ENCODE measurements at regions not wholly inside any gene's neighbourhood (a gene's known extent, or its start where the extent isn't known, plus 50 kb on each side); places are given as distances from the start of the nearest gene placed in this dataset.

DNA sequence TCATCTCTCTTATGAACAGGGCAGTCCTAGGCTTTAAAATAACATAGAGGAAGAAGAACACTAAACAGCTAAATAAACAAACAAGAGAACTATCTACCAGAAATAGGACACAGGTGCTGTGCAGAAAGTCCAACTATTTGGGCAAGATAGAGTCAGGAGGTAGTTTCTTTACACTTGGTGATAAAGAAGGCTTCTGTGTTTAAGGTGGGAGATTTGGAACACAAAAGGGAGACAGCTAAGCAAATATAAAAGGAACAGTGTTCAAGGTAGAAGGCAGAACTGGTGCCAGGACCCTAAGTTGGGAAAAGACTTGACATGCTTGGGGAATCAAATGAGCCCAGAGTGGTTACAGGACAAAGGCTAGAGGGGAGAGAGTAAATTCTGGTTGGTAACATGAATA is 110.5 kb downstream of the MANEA start:
- H3K4me1 ChIP-seq (ENCODE audit: insufficient read depth, low read length), result no peaks in the 10 kb centered on the region
- no peak for DNase-seq (ENCODE audit: low read depth)
- Mint-ChIP-seq H3K4me3 (ENCODE audit: unreplicated experiment) (no peak overlapping the region), H3K9me3 (ENCODE audit: unreplicated experiment) (no peaks in the 10 kb centered on the region), H3K4me1 (ENCODE audit: low read depth, unreplicated experiment) (no peaks in the 10 kb centered on the region), H3K27ac (ENCODE audit: unreplicated experiment) (no peak overlapping the region), H3K27me3 (ENCODE audit: low read depth, unreplicated experiment) (no peaks in the 10 kb centered on the region), H3K36me3 (ENCODE audit: low read depth, unreplicated experiment) (no peaks in the 10 kb centered on the region)
- no peak overlapping the region for H3K4me3 ChIP-seq (ENCODE audit: insufficient read depth, low read depth, low read length)
- H3K79me2 ChIP-seq (ENCODE audit: insufficient read depth, low read length), result no peaks in the 10 kb centered on the region
- H3K9me3 ChIP-seq (ENCODE audit: insufficient read depth, low read depth, low read length), result no peaks in the 10 kb centered on the region
- TF ChIP-seq, protein P1, sequence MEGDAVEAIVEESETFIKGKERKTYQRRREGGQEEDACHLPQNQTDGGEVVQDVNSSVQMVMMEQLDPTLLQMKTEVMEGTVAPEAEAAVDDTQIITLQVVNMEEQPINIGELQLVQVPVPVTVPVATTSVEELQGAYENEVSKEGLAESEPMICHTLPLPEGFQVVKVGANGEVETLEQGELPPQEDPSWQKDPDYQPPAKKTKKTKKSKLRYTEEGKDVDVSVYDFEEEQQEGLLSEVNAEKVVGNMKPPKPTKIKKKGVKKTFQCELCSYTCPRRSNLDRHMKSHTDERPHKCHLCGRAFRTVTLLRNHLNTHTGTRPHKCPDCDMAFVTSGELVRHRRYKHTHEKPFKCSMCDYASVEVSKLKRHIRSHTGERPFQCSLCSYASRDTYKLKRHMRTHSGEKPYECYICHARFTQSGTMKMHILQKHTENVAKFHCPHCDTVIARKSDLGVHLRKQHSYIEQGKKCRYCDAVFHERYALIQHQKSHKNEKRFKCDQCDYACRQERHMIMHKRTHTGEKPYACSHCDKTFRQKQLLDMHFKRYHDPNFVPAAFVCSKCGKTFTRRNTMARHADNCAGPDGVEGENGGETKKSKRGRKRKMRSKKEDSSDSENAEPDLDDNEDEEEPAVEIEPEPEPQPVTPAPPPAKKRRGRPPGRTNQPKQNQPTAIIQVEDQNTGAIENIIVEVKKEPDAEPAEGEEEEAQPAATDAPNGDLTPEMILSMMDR (IDR thresholded peaks at IDR 0.05; ENCODE audit: insufficient read depth, low read depth, low read length), result no peak
- no peak for TF ChIP-seq EZH2 (IDR thresholded peaks at IDR 0.05; ENCODE audit: insufficient read depth, low read length)
- no peak overlapping the region for H3K27ac ChIP-seq (ENCODE audit: low read depth, low read length)
- no peak overlapping the region for H3K9ac ChIP-seq (ENCODE audit: low read length)
- no peaks in the 10 kb centered on the region for H3K36me3 ChIP-seq (ENCODE audit: insufficient read depth, low read length)
- no peak overlapping the region for H2AFZ ChIP-seq (ENCODE audit: low read depth, low read length)
- no peak for FAIRE-seq
- H3K4me2 ChIP-seq (ENCODE audit: low read length), result no peak overlapping the region
- no peaks in the 10 kb centered on the region for H3K27me3 ChIP-seq (ENCODE audit: insufficient read depth, low read length)
- no peaks in the 10 kb centered on the region for H4K20me1 ChIP-seq (ENCODE audit: insufficient read depth, low read length)

DNA sequence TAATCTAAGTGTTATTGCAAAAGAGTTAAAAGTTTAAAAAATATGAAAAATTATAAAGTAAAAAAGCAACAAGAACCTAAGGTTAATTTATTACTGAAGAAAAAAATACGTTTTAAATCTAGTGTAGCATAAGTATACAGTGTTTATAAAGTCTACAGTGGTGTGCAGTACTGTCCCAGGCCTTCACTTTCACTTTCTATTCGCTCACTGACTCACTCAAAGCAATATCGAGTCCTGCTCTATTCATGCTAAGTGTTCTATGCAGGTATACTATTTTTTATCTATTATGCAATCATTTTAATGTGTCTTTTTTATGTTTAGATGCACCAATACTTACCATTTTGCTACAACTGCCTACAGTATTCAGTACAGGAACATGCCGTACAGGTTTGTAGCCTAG is 113.0 kb downstream of the MANEA start:
- Histone ChIP-seq H3K9ac (ENCODE audit: low read length) (no peak overlapping the region), H4K20me1 (ENCODE audit: insufficient read depth, low read length) (no peaks in the 10 kb centered on the region), H3K36me3 (ENCODE audit: insufficient read depth, low read length) (no peaks in the 10 kb centered on the region), H3K4me2 (ENCODE audit: low read length) (no peak overlapping the region), H3K9me3 (ENCODE audit: insufficient read depth, low read depth, low read length) (no peaks in the 10 kb centered on the region), H3K4me1 (ENCODE audit: insufficient read depth, low read length) (no peaks in the 10 kb centered on the region), H3K79me2 (ENCODE audit: insufficient read depth, low read length) (no peaks in the 10 kb centered on the region), H3K4me3 (ENCODE audit: insufficient read depth, low read depth, low read length) (no peak overlapping the region), H3K27me3 (ENCODE audit: insufficient read depth, low read length) (no peaks in the 10 kb centered on the region), H3K27ac (ENCODE audit: low read depth, low read length) (no peak overlapping the region), H2AFZ (ENCODE audit: low read depth, low read length) (no peak overlapping the region)
- no peak overlapping the region for H3K4me3 Mint-ChIP-seq (ENCODE audit: unreplicated experiment)
- no peaks in the 10 kb centered on the region for H3K36me3 Mint-ChIP-seq (ENCODE audit: low read depth, unreplicated experiment)
- TF ChIP-seq EZH2 (IDR thresholded peaks at IDR 0.05; ENCODE audit: insufficient read depth, low read length), result no peak
- TF ChIP-seq, protein P1 (IDR thresholded peaks at IDR 0.05; ENCODE audit: insufficient read depth, low read depth, low read length), result no peak
- H3K27me3 Mint-ChIP-seq (ENCODE audit: low read depth, unreplicated experiment), result no peaks in the 10 kb centered on the region
- no peak for DNase-seq (ENCODE audit: low read depth)
- H3K4me1 Mint-ChIP-seq (ENCODE audit: low read depth, unreplicated experiment), result no peaks in the 10 kb centered on the region
- H3K27ac Mint-ChIP-seq (ENCODE audit: unreplicated experiment), result no peak overlapping the region
- no peaks in the 10 kb centered on the region for H3K9me3 Mint-ChIP-seq (ENCODE audit: unreplicated experiment)
- no peak for FAIRE-seq

DNA sequence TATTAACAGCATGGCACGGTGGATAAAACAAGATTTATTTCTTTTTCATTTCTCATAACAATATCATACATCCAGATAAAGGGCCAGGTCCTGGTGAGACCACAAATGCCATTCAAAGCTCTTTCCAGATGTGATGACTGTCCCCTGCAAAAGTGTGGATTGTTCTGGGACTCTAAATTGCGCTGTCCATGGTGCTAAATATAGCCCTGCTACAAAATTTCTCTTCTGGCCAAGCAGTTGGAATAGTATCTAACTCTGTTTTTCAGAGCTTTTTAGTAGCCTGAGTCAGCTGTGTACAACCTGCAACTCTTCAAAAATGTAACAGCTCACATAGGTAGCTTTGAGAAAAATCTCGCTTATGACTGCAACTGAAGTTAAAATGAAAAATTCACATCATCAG is 115.8 kb downstream of the MANEA start:
- no peak for DNase-seq (ENCODE audit: low read depth)
- no peak for FAIRE-seq

More for the DNA sequence above, 115.8 kb downstream of the MANEA start:
- Mint-ChIP-seq H3K9me3 (ENCODE audit: unreplicated experiment) (no peaks in the 10 kb centered on the region), H3K36me3 (ENCODE audit: low read depth, unreplicated experiment) (no peaks in the 10 kb centered on the region), H3K4me3 (ENCODE audit: unreplicated experiment) (no peak overlapping the region), H3K27me3 (ENCODE audit: low read depth, unreplicated experiment) (no peaks in the 10 kb centered on the region), H3K4me1 (ENCODE audit: low read depth, unreplicated experiment) (no peaks in the 10 kb centered on the region), H3K27ac (ENCODE audit: unreplicated experiment) (no peak overlapping the region)
- Histone ChIP-seq H3K79me2 (ENCODE audit: insufficient read depth, low read length) (no peaks in the 10 kb centered on the region), H3K9ac (ENCODE audit: low read length) (no peak overlapping the region), H4K20me1 (ENCODE audit: insufficient read depth, low read length) (no peaks in the 10 kb centered on the region), H3K4me1 (ENCODE audit: insufficient read depth, low read length) (no peaks in the 10 kb centered on the region), H3K27me3 (ENCODE audit: insufficient read depth, low read length) (no peaks in the 10 kb centered on the region), H3K27ac (ENCODE audit: low read depth, low read length) (no peak overlapping the region), H3K4me2 (ENCODE audit: low read length) (no peak overlapping the region), H2AFZ (ENCODE audit: low read depth, low read length) (no peak overlapping the region), H3K4me3 (ENCODE audit: insufficient read depth, low read depth, low read length) (no peak overlapping the region), H3K9me3 (ENCODE audit: insufficient read depth, low read depth, low read length) (no peaks in the 10 kb centered on the region), H3K36me3 (ENCODE audit: insufficient read depth, low read length) (no peaks in the 10 kb centered on the region)
- no peak for TF ChIP-seq EZH2 (IDR thresholded peaks at IDR 0.05; ENCODE audit: insufficient read depth, low read length)
- TF ChIP-seq, protein P1 (IDR thresholded peaks at IDR 0.05; ENCODE audit: insufficient read depth, low read depth, low read length), result no peak

Measured in astrocyte (in vitro differentiated cells and primary cell).